Bronchial epithelial cell (primary cell): ENCODE measurements at regions not wholly inside any gene's neighbourhood (a gene's known extent, or its start where the extent isn't known, plus 50 kb on each side); places are given as distances from the start of the nearest gene placed in this dataset.

ENCODE experiments used
- DNase-seq: peaks from one replicate; pipeline ENCODE4 v3.0.0-alpha.2; 2010; ENCODE audit warnings: low read depth
- FAIRE-seq: peaks from 2 replicates; lab custom pipeline; 2011; peaks lifted over from hg19 to GRCh38; lab: Jason Lieb, UNC
- H3K27me3 ChIP-seq: 2 replicates; pipeline ENCODE4 v1.5.1; 2011; ENCODE audit warnings: low read length; ENCODE audit not compliant: control insufficient read depth, insufficient read depth
- H3K36me3 ChIP-seq: 2 replicates; pipeline ENCODE4 v1.5.1; 2011; ENCODE audit warnings: low read length; ENCODE audit not compliant: control insufficient read depth, insufficient read depth
- H3K4me3 ChIP-seq: 2 replicates; pipeline ENCODE4 v1.5.1; 2011; ENCODE audit warnings: mild to moderate bottlenecking, low read depth, low read length, control low read depth
- TF ChIP-seq, protein P1 (sequence below): IDR thresholded peaks from 2 replicates; pipeline ENCODE4 v1.5.1; 2011; ENCODE audit warnings: mild to moderate bottlenecking, moderate library complexity, low read length, control low read depth, inconsistent platforms; ENCODE audit not compliant: insufficient read depth, severe bottlenecking

DNA sequence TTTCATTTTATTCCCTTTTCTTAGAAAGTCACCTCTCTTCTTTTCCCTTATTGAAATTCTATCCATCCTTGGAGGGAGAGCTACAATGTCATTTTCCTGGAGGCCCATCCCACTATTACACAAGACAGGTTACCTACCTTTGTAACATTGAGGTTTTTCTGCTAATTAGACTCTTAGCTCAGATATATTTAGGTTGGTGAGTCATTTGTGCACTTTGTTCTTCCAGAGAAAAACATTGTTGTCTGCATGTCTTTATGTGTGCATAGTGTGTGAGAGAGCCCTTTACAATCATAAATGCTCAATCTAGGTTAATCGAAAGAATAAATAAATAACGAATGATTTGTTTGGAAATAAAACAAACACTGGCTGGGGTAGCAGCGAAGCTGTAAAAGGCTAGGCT is 191.8 kb downstream of the DACT1 start:
- H3K4me3 ChIP-seq, result no peak overlapping the region
- no peaks in the 10 kb centered on the region for H3K36me3 ChIP-seq
- FAIRE-seq, result no peak
- DNase-seq, result peak; percentile 71
- TF ChIP-seq, protein P1, sequence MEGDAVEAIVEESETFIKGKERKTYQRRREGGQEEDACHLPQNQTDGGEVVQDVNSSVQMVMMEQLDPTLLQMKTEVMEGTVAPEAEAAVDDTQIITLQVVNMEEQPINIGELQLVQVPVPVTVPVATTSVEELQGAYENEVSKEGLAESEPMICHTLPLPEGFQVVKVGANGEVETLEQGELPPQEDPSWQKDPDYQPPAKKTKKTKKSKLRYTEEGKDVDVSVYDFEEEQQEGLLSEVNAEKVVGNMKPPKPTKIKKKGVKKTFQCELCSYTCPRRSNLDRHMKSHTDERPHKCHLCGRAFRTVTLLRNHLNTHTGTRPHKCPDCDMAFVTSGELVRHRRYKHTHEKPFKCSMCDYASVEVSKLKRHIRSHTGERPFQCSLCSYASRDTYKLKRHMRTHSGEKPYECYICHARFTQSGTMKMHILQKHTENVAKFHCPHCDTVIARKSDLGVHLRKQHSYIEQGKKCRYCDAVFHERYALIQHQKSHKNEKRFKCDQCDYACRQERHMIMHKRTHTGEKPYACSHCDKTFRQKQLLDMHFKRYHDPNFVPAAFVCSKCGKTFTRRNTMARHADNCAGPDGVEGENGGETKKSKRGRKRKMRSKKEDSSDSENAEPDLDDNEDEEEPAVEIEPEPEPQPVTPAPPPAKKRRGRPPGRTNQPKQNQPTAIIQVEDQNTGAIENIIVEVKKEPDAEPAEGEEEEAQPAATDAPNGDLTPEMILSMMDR, result no peak
- no peaks in the 10 kb centered on the region for H3K27me3 ChIP-seq

DNA sequence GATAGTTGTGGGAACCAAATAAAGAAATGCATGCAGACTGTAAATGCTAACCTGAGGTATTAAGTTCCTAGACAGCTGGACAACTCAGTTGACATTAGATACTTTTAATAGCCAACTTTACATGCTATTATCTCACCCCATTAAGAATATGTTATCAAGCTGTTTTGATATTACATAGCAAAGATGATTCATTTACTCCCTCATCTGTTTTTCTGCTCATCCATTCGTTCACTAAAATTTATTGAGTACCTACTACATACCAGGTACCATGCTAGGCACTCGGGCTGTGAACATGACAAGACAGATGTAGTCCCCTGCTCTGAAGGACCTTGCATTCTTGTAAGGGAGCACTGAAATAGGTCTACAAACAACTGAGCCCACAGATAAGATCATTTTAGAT is 192.4 kb downstream of the DACT1 start:
- Histone ChIP-seq H3K36me3 (no peaks in the 10 kb centered on the region), H3K27me3 (no peaks in the 10 kb centered on the region), H3K4me3 (no peak overlapping the region)
- TF ChIP-seq, protein P1, result no peak
- FAIRE-seq, result no peak
- DNase-seq, result no peak

DNA sequence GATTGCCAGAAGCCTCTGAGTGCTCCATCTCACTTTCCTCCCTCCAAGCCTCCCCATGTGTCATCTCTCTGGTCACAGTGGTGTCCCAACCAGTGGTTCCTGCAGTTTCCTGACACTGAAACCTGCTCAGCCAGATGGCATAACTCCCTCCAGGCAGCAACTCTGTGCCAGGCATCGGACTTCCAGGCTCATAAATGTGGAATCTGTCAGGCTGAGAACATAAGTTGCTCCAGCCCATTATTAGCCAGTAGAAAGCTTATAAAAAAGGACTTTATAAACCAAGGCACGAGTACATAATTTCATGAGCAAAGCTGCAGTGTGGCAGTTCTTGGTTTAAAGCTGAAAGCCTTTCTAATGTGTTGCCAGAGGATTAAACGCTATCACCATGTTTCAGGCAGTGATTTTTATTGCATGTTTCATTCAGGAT is 194.3 kb downstream of the DACT1 start:
- TF ChIP-seq, protein P1, result no peak
- FAIRE-seq, result no peak
- no peaks in the 10 kb centered on the region for H3K36me3 ChIP-seq

DNA sequence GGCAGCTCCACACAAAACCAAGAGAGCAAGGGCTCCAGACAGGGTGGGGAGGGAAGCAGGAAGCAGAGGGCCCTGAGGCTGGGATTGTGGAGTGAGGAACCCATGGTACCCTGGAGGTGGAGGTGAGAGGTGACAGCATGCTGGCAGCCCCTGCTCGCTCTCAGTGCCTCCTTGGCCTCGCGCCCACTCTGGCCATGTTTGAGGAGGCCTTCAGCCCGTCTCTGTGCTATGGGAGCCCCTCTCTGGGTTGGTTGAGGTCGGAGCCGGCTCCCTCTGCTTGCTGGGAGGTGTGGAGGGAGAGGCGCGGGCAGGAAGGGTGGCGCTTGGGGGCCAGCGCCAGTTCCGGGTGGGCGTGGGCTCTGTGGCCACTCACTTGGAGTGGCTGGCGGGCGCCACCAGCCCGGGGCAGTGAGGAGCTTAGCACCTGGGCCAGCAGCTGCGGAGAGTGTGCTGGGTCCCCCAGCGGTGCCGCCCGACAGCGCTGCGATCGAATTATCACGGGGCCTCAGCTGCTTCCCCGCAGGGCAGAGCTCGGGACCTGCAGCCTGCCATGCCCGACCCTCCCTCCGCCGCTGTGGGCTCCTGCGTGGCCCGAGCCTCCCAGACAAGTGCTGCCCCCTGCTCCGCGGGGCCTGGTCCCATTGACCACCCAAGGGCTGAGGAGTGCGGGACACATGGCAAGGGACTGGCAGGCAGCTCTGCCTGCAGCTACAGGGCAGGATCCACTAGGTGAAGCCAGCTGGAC is 196.0 kb downstream of the DACT1 start:
- H3K27me3 ChIP-seq, result no peaks in the 10 kb centered on the region
- FAIRE-seq, result no peak
- no peak for DNase-seq
- no peaks in the 10 kb centered on the region for H3K36me3 ChIP-seq
- TF ChIP-seq, protein P1, result no peak
- H3K4me3 ChIP-seq, result no peak overlapping the region

More for the DNA sequence above, 194.3 kb downstream of the DACT1 start:
- no peak for DNase-seq
- no peaks in the 10 kb centered on the region for H3K27me3 ChIP-seq
- H3K4me3 ChIP-seq, result no peak overlapping the region

DNA sequence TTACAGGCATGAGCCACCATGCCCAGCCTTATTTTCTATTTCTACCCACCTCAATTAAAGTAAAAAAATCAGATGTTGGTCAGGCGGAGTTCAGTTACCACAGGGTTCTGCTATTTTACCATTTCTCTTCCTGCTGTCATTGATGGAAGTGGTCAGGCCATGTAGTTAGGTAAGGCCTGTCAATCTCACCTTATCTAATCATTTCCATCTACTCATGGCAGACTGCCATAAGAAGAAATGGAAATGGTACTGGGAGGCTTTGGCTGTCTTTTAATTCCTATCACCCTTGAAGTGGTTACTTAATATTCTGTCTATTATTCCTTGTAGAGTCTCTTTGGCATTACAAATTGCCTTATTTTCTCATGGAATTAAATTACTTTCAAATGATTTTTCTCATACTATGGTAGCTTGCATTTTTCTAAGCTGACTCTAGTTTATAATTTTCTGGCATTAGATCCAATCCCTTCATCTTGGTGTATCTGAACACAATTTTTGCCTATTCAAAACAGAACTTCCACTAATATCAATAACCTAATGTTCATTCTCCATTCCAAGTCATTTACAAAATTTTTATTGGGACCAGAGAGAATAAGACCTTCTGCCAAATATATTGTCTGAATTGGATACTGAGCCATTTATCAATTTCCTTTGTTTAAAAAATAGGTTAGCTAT is 198.7 kb downstream of the DACT1 start:
- no peak for FAIRE-seq
- H3K27me3 ChIP-seq, result no peaks in the 10 kb centered on the region

More for the DNA sequence above, 198.7 kb downstream of the DACT1 start:
- Histone ChIP-seq H3K4me3 (no peak overlapping the region), H3K36me3 (no peaks in the 10 kb centered on the region)
- DNase-seq, result no peak
- TF ChIP-seq, protein P1, result no peak
